Common myeloid progenitor, CD34-positive (primary cell): ENCODE measurements at regions not wholly inside any gene's neighbourhood (a gene's known extent, or its start where the extent isn't known, plus 50 kb on each side); places are given as distances from the start of the nearest gene placed in this dataset.

Experiments
- CTCF ChIA-PET: fragments of 350-600 bp; sonication (Branson Sonifier 250); formaldehyde crosslinking; loops from one replicate; lab custom pipeline; 2021; ENCODE audit warnings: antibody characterized with exemption; lab: Charles Lee
- POLR2A ChIA-PET: fragments of 350-600 bp; sonication (Branson Sonifier 250); formaldehyde crosslinking; loops from one replicate; lab custom pipeline; 2021; ENCODE audit warnings: antibody characterized with exemption; lab: Charles Lee
- DNase-seq, 3 donors: peaks; one replicate each; pipeline versions ENCODE4 v3.0.0 to v3.0.0-alpha.2; 2013
- H3K27ac ChIP-seq, 2 experiments: 1 replicate in 1 of 2; 2 replicates in 1 of 2; pipeline ENCODE4 v1.7.0; 2013; ENCODE audit warnings: inconsistent platforms in 2 of 2, low read length in 2 of 2, mild to moderate bottlenecking in 2 of 2, low read depth in 1 of 2, moderate library complexity in 1 of 2; ENCODE audit not compliant: severe bottlenecking in 2 of 2, insufficient read depth in 1 of 2, poor library complexity in 1 of 2
- H3K27me3 ChIP-seq, 5 experiments: replicated peaks in 2 of 5; 1 replicate in 3 of 5; 2 replicates in 2 of 5; pipeline versions ENCODE4 v1.6.1 to v1.7.0; 2013; ENCODE audit warnings: low read length in 4 of 5, mild to moderate bottlenecking in 2 of 5, moderate library complexity in 2 of 5, inconsistent platforms in 1 of 5; ENCODE audit not compliant: insufficient read depth in 5 of 5, control insufficient read depth in 4 of 5
- H3K36me3 ChIP-seq, 4 experiments: 1 replicate in 2 of 4; 2 replicates in 2 of 4; pipeline versions ENCODE4 v1.6.1 to v1.7.0; 2013; ENCODE audit warnings: low read length in 3 of 4, control low read depth in 1 of 4, mild to moderate bottlenecking in 1 of 4; ENCODE audit not compliant: control insufficient read depth in 4 of 4, insufficient read depth in 4 of 4
- H3K4me1 ChIP-seq, 4 experiments: 1 replicate in 3 of 4; 2 replicates in 1 of 4; pipeline versions ENCODE4 v1.6.1 to v1.7.1; 2013; ENCODE audit warnings: low read length in 3 of 4, mild to moderate bottlenecking in 3 of 4, control low read depth in 1 of 4, inconsistent platforms in 1 of 4, moderate library complexity in 1 of 4; ENCODE audit not compliant: control insufficient read depth in 4 of 4, insufficient read depth in 4 of 4; ENCODE audit errors: control extremely low read depth in 1 of 4
- H3K4me3 ChIP-seq, 7 experiments: 1 replicate in 4 of 7; 2 replicates in 3 of 7; pipeline versions ENCODE4 v1.5.1 to v1.7.0; 2013; ENCODE audit warnings: mild to moderate bottlenecking in 7 of 7, low read length in 6 of 7, moderate library complexity in 6 of 7, inconsistent platforms in 2 of 7, low read depth in 2 of 7, control low read depth in 1 of 7; ENCODE audit not compliant: insufficient read depth in 4 of 7, control insufficient read depth in 1 of 7; ENCODE audit errors: extremely low read depth in 1 of 7
- H3K9me3 ChIP-seq, 5 experiments: 1 replicate in 4 of 5; 2 replicates in 1 of 5; pipeline versions ENCODE4 v1.6.1 to v1.7.1; 2013; ENCODE audit warnings: low read length in 4 of 5, mild to moderate bottlenecking in 2 of 5, inconsistent platforms in 1 of 5, low read depth in 1 of 5, moderate library complexity in 1 of 5; ENCODE audit not compliant: control insufficient read depth in 4 of 5, insufficient read depth in 2 of 5; ENCODE audit errors: control extremely low read depth in 1 of 5
- whole genome bisulfite sequencing: methylation state at CpG from one replicate; pipeline ENCODE4 v1.1.5; 2013; ENCODE audit not compliant: insufficient coverage; 5-methylcytosine and 5-hydroxymethylcytosine counted together

DNA sequence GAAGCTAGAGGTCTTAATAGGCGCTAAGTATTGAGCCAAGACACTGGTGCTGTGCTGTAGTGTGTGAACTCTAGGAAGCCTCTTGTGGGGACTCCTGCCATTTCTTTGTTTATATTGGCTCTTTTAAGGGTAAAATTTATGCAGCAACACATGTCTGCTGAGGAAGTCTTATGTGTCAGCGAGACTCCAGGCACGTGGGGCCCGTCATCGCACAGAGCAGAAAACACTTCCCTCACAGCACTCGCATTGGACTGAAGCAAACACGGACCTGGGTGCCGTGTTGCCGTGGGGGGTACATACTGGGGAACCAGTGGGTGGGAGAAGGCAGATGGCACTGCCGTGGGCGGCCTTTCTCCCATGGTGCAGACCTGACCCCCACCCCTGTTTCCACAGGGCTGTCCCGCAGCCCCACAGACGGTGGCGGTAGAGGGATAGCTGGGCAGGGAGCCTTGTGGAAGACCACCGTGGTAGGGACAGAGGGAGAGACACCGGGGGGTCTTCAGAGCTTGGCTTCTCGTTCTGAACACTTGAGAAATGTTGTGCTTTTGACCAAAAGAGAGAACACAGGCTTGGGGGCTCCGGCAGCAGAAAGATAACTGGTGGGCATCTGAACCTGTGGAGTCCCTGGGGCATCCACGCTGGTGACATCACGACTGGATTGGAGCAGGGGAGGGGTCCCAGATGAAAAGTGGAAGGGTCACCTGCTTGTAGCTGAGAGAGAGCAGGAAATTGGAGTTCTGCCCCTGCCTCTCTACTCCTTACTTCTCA lies 284.7 kb upstream of the SHH start:
- Histone ChIP-seq H3K4me1 (no peaks in the 10 kb centered on the region), H3K27me3 (peaks cover 0 to 5% (median under 1%) of the 10 kb centered on the region in 5 experiments), H3K27ac (no peak overlapping the region), H3K36me3 (no peaks in the 10 kb centered on the region), H3K9me3 (no peaks in the 10 kb centered on the region), H3K4me3 (no peak overlapping the region)
- no peak for DNase-seq
- ChIA-PET CTCF (no interaction called here), POLR2A (no interaction called here)
- 84% methylated on average over 14 of the region's 20 CpGs for WGBS

- 55% methylated on average over 9 of the region's 9 CpGs for WGBS
- Histone ChIP-seq H3K4me3 (no peak overlapping the region), H3K36me3 (no peaks in the 10 kb centered on the region), H3K27me3 (peaks cover 0 to 5% (median 2%) of the 10 kb centered on the region in 5 experiments), H3K4me1 (no peaks in the 10 kb centered on the region), H3K27ac (no peak overlapping the region), H3K9me3 (no peaks in the 10 kb centered on the region)
- no peak for DNase-seq
- ChIA-PET CTCF (no interaction called here), POLR2A (no interaction called here)
These were observed 283.8 kb upstream of the SHH start for GRCh38 chr7:156095908-156096539.

- POLR2A ChIA-PET: no interaction called here
These were observed 282.3 kb upstream of the SHH start for GRCh38 chr7:156094350-156095146.

GRCh38 chr7:156092307-156092706 lies 280.0 kb upstream of the SHH start:
- no peak overlapping the region for H3K4me3 ChIP-seq
- peaks cover 0 to 5% (median 3%) of the 10 kb centered on the region in 5 experiments for H3K27me3 ChIP-seq
- WGBS: 96% methylated on average over 9 of the region's 11 CpGs
- H3K4me1 ChIP-seq: no peaks in the 10 kb centered on the region
- POLR2A ChIA-PET: no interaction called here
- no peaks in the 10 kb centered on the region for H3K9me3 ChIP-seq
- H3K27ac ChIP-seq: no peak overlapping the region
- CTCF ChIA-PET: no interaction called here
- DNase-seq: no peak
- H3K36me3 ChIP-seq: no peaks in the 10 kb centered on the region

More at GRCh38 chr7:156094350-156095146, 282.3 kb upstream of the SHH start:
- CTCF ChIA-PET: no interaction called here
- H3K4me1 ChIP-seq: no peaks in the 10 kb centered on the region
- no peak overlapping the region for H3K4me3 ChIP-seq
- H3K27me3 ChIP-seq: peaks cover 0 to 5% (median 3%) of the 10 kb centered on the region in 5 experiments
- H3K36me3 ChIP-seq: no peaks in the 10 kb centered on the region
- H3K9me3 ChIP-seq: no peaks in the 10 kb centered on the region
- no peak for DNase-seq
- H3K27ac ChIP-seq: no peak overlapping the region
- 100% methylated on average over 11 of the region's 15 CpGs for WGBS

DNA sequence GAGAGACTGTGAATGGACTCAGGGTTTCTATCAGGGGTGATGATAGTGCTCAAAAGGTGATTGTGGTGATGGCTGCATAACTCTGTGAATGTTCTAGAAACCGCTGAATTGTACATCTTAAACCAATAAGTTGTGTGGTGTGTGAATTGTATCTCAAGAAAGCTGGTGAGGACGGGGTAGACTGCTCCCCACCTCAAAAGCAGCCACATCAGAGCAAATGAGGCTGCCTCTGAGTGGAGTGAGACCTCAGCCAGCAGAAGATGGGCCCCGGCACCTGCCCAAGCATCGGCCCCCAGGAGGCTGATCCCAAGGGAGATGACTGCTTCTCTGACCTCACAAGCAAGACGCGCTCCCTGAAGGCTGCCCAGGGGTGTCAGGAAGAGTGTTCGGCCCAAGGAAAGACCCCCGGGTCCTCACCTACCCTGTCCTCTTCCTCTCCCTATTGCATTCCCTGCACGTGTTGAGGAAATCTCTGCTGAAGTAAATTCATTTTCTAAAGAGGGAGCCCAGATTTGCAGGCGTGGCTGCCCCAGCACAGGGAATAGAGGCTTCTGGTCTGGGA lies 279.3 kb upstream of the SHH start:
- Histone ChIP-seq H3K4me1 (no peaks in the 10 kb centered on the region), H3K27ac (no peak overlapping the region), H3K9me3 (no peaks in the 10 kb centered on the region), H3K27me3 (peaks cover 0 to 4% (median 3%) of the 10 kb centered on the region in 5 experiments), H3K36me3 (no peaks in the 10 kb centered on the region), H3K4me3 (no peak overlapping the region)
- no peak for DNase-seq
- WGBS: 93% methylated on average over 8 of the region's 10 CpGs
- POLR2A ChIA-PET: no interaction called here
- CTCF ChIA-PET: no interaction called here

- no peak for DNase-seq
- Histone ChIP-seq H3K36me3 (no peaks in the 10 kb centered on the region), H3K4me1 (no peaks in the 10 kb centered on the region), H3K27ac (no peak overlapping the region), H3K27me3 (peaks cover 0 to 4% (median 3%) of the 10 kb centered on the region in 5 experiments), H3K4me3 (no peak overlapping the region), H3K9me3 (no peaks in the 10 kb centered on the region)
- CTCF ChIA-PET: no interaction called here
- POLR2A ChIA-PET: no interaction called here
- whole genome bisulfite sequencing: 94% methylated on average over 5 of the region's 6 CpGs
These were observed 278.7 kb upstream of the SHH start for GRCh38 chr7:156090988-156091387.
